Activated CD4-positive, alpha-beta T cell treated with anti-CD3 and anti-CD28 coated beads for 36 hours (primary cell): ENCODE measurements at regions not wholly inside any gene's neighbourhood (a gene's known extent, or its start where the extent isn't known, plus 50 kb on each side); places are given as distances from the start of the nearest gene placed in this dataset.
"Not testable (repeated sequence)": the region's sequence is repeated elsewhere in the genome, so short reads cannot be mapped to it uniquely, and the experiment has no call there.

Experiments
- ATAC-seq: fragments of 200-7000 bp; cut with Tn5 transposase; one replicate; pipeline ENCODE4 v1.10.0; 2021; ENCODE audit warnings: mild to moderate bottlenecking, moderate library complexity
- CTCF ChIA-PET: fragments of 350-600 bp; sonication (Branson Sonifier 250); formaldehyde crosslinking; loops from one replicate; lab custom pipeline; 2021; ENCODE audit warnings: antibody characterized with exemption; lab: Charles Lee
- POLR2A ChIA-PET: fragments of 350-600 bp; sonication (Branson Sonifier 250); formaldehyde crosslinking; loops from one replicate; lab custom pipeline; 2021; ENCODE audit warnings: antibody characterized with exemption, inconsistent platforms; lab: Charles Lee
- DNase-seq: peaks from one replicate; pipeline ENCODE4 v3.0.0-alpha.2; 2020
- H3K27ac Mint-ChIP-seq: one replicate; pipeline ENCODE4 v1.8.0; 2021; ENCODE audit warnings: mixed read lengths
- H3K27me3 Mint-ChIP-seq: one replicate; pipeline ENCODE4 v1.8.0; 2021; ENCODE audit warnings: mixed read lengths
- H3K36me3 Mint-ChIP-seq: one replicate; pipeline ENCODE4 v1.8.0; 2021; ENCODE audit warnings: low read depth, mixed read lengths
- H3K4me1 Mint-ChIP-seq: one replicate; pipeline ENCODE4 v1.8.0; 2021; ENCODE audit warnings: mixed read lengths
- H3K4me3 Mint-ChIP-seq: one replicate; pipeline ENCODE4 v1.8.0; 2021; ENCODE audit warnings: mild to moderate bottlenecking, moderate library complexity, mixed read lengths
- H3K9me3 Mint-ChIP-seq: one replicate; pipeline ENCODE4 v1.8.0; 2021; ENCODE audit warnings: low read depth, mixed read lengths
- intact Hi-C, 2 experiments: fragments of 100-400 bp; cut with DNase I in 1 of 2; cut with micrococcal nuclease in 1 of 2; formaldehyde crosslinking; loops; one replicate each; pipeline versions ENCODE4 v1.14.2 to v1.15.1; 2022 to 2024; cut with DNase I, micrococcal nuclease

GRCh38 chr3:164407111-164407510 lies 671.2 kb downstream of the SI start:
- Mint-ChIP-seq H3K9me3 (peaks cover 13% of the 10 kb centered on the region), H3K27ac (no peak overlapping the region), H3K4me3 (no peak overlapping the region), H3K36me3 (no peaks in the 10 kb centered on the region), H3K4me1 (no peaks in the 10 kb centered on the region), H3K27me3 (no peaks in the 10 kb centered on the region)
- DNase-seq (no peak), ATAC-seq (no peak)
- POLR2A ChIA-PET: no interaction called here
- CTCF ChIA-PET: interaction anchor here (0.6 kb wide), 1 partner anchor 57 kb away, joined by 5 read pairs; no protein-coding TSS in a partner anchor
- intact Hi-C loops: loop anchor here in 1 of 2 experiments (10.0 kb wide), 1 partner anchor 778 kb away; no protein-coding TSS in a partner anchor

- Mint-ChIP-seq H3K36me3 (no peaks in the 10 kb centered on the region), H3K9me3 (peaks cover 10% of the 10 kb centered on the region), H3K4me3 (no peak overlapping the region), H3K27ac (no peak overlapping the region), H3K4me1 (no peaks in the 10 kb centered on the region), H3K27me3 (no peaks in the 10 kb centered on the region)
- intact Hi-C loops: loop anchor here in 1 of 2 experiments (10.0 kb wide), 1 partner anchor 779 kb away; no protein-coding TSS in a partner anchor
- CTCF ChIA-PET: no interaction called here
- POLR2A ChIA-PET: interaction anchor here (0.7 kb wide), 1 partner anchor 1243 kb away, joined by 3 read pairs; no protein-coding TSS in a partner anchor
- no peak for ATAC-seq
- DNase-seq: no peak
Observed at GRCh38 chr3:164406281-164406680, 672.0 kb downstream of the SI start.

GRCh38 chr3:164401923-164402322 lies 676.4 kb downstream of the SI start:
- no peaks in the 10 kb centered on the region for H3K4me1 Mint-ChIP-seq
- POLR2A ChIA-PET: no interaction called here
- no peak overlapping the region for H3K4me3 Mint-ChIP-seq
- peaks cover 10% of the 10 kb centered on the region for H3K9me3 Mint-ChIP-seq
- DNase-seq (no peak), ATAC-seq (no peak)
- CTCF ChIA-PET: no interaction called here
- no peak overlapping the region for H3K27ac Mint-ChIP-seq
- no peaks in the 10 kb centered on the region for H3K36me3 Mint-ChIP-seq
- no peaks in the 10 kb centered on the region for H3K27me3 Mint-ChIP-seq
- intact Hi-C loops: loop anchor here in 1 of 2 experiments (10.0 kb wide), 1 partner anchor 783 kb away; no protein-coding TSS in a partner anchor

GRCh38 chr3:164401440-164401839 lies 676.9 kb downstream of the SI start:
- intact Hi-C loops: loop anchor here in 1 of 2 experiments (10.0 kb wide), 1 partner anchor 783 kb away; no protein-coding TSS in a partner anchor
- POLR2A ChIA-PET, CTCF ChIA-PET, H3K4me3 Mint-ChIP-seq, DNase-seq, H3K27me3 Mint-ChIP-seq, H3K27ac Mint-ChIP-seq, H3K9me3 Mint-ChIP-seq, ATAC-seq, H3K4me1 Mint-ChIP-seq, H3K36me3 Mint-ChIP-seq: not testable (repeated sequence)

GRCh38 chr3:164397462-164397861 lies 680.8 kb downstream of the SI start:
- H3K27me3 Mint-ChIP-seq: no peaks in the 10 kb centered on the region
- no peaks in the 10 kb centered on the region for H3K4me1 Mint-ChIP-seq
- intact Hi-C loops: no loop called here
- DNase-seq (no peak), ATAC-seq (no peak)
- no peak overlapping the region for H3K4me3 Mint-ChIP-seq
- POLR2A ChIA-PET: no interaction called here
- CTCF ChIA-PET: no interaction called here
- H3K9me3 Mint-ChIP-seq: peaks cover 5% of the 10 kb centered on the region
- H3K27ac Mint-ChIP-seq: no peak overlapping the region
- H3K36me3 Mint-ChIP-seq: no peaks in the 10 kb centered on the region

GRCh38 chr3:164393171-164393570 lies 685.1 kb downstream of the SI start:
- Mint-ChIP-seq H3K27me3 (no peaks in the 10 kb centered on the region), H3K4me3 (no peak overlapping the region), H3K4me1 (no peaks in the 10 kb centered on the region), H3K9me3 (no peaks in the 10 kb centered on the region), H3K36me3 (no peaks in the 10 kb centered on the region), H3K27ac (no peak overlapping the region)
- DNase-seq (no peak), ATAC-seq (no peak)
- intact Hi-C loops: no loop called here
- CTCF ChIA-PET: no interaction called here
- POLR2A ChIA-PET: no interaction called here

- intact Hi-C loops: no loop called here
- DNase-seq: no peak
- ChIA-PET CTCF (no interaction called here), POLR2A (no interaction called here)
- no peaks in the 10 kb centered on the region for H3K36me3 Mint-ChIP-seq
- H3K9me3 Mint-ChIP-seq: peaks cover 2% of the 10 kb centered on the region
- no peak overlapping the region for H3K4me3 Mint-ChIP-seq
- no peak overlapping the region for H3K27ac Mint-ChIP-seq
- no peaks in the 10 kb centered on the region for H3K4me1 Mint-ChIP-seq
- ATAC-seq: no peak
- no peaks in the 10 kb centered on the region for H3K27me3 Mint-ChIP-seq
Observed at GRCh38 chr3:164390046-164390445, 688.2 kb downstream of the SI start.

GRCh38 chr3:164387236-164387635 lies 691.1 kb downstream of the SI start:
- Mint-ChIP-seq H3K4me1 (no peaks in the 10 kb centered on the region), H3K27me3 (no peaks in the 10 kb centered on the region), H3K9me3 (peaks cover 3% of the 10 kb centered on the region), H3K36me3 (no peaks in the 10 kb centered on the region), H3K27ac (no peak overlapping the region), H3K4me3 (no peak overlapping the region)
- intact Hi-C loops: no loop called here
- ChIA-PET CTCF (no interaction called here), POLR2A (no interaction called here)
- DNase-seq (no peak), ATAC-seq (no peak)

- intact Hi-C loops: no loop called here
- DNase-seq (no peak), ATAC-seq (no peak)
- Mint-ChIP-seq H3K27me3 (no peaks in the 10 kb centered on the region), H3K9me3 (peaks cover 5% of the 10 kb centered on the region), H3K36me3 (no peaks in the 10 kb centered on the region), H3K4me3 (no peak overlapping the region), H3K27ac (no peak overlapping the region), H3K4me1 (no peaks in the 10 kb centered on the region)
- ChIA-PET POLR2A (no interaction called here), CTCF (no interaction called here)
Observed at GRCh38 chr3:164380156-164380555, 698.1 kb downstream of the SI start.

- ChIA-PET POLR2A (no interaction called here), CTCF (no interaction called here)
- ATAC-seq: no peak
- no peaks in the 10 kb centered on the region for H3K4me1 Mint-ChIP-seq
- H3K9me3 Mint-ChIP-seq: peaks cover 7% of the 10 kb centered on the region
- no peaks in the 10 kb centered on the region for H3K27me3 Mint-ChIP-seq
- no peaks in the 10 kb centered on the region for H3K36me3 Mint-ChIP-seq
- H3K4me3 Mint-ChIP-seq: no peak overlapping the region
- no peak for DNase-seq
- no peak overlapping the region for H3K27ac Mint-ChIP-seq
- intact Hi-C loops: no loop called here
Observed at GRCh38 chr3:164377466-164377865, 700.8 kb downstream of the SI start.

GRCh38 chr3:164375995-164376394 lies 702.3 kb downstream of the SI start:
- Mint-ChIP-seq H3K4me3 (no peak overlapping the region), H3K4me1 (no peaks in the 10 kb centered on the region), H3K27me3 (no peaks in the 10 kb centered on the region), H3K9me3 (peaks cover 7% of the 10 kb centered on the region), H3K27ac (no peak overlapping the region), H3K36me3 (no peaks in the 10 kb centered on the region)
- ATAC-seq (no peak), DNase-seq (no peak)
- ChIA-PET POLR2A (no interaction called here), CTCF (no interaction called here)
- intact Hi-C loops: no loop called here

- ChIA-PET POLR2A (no interaction called here), CTCF (no interaction called here)
- intact Hi-C loops: no loop called here
- no peak overlapping the region for H3K4me3 Mint-ChIP-seq
- no peak for ATAC-seq
- no peak overlapping the region for H3K27ac Mint-ChIP-seq
- DNase-seq: no peak
- H3K36me3 Mint-ChIP-seq: no peaks in the 10 kb centered on the region
- peaks cover 7% of the 10 kb centered on the region for H3K9me3 Mint-ChIP-seq
- no peaks in the 10 kb centered on the region for H3K4me1 Mint-ChIP-seq
- no peaks in the 10 kb centered on the region for H3K27me3 Mint-ChIP-seq
Observed at GRCh38 chr3:164375538-164375937, 702.8 kb downstream of the SI start.
